Hepatocyte (in vitro differentiated cells): ENCODE measurements at regions not wholly inside any gene's neighbourhood (a gene's known extent, or its start where the extent isn't known, plus 50 kb on each side); places are given as distances from the start of the nearest gene placed in this dataset.

Experiments used
- EZH2 ChIP-seq: fragments of 200-600 bp; sonication (generic); IDR thresholded peaks from 2 replicates; pipeline ENCODE4 v1.6.1; 2016; ENCODE audit warnings: antibody characterized with exemption, mild to moderate bottlenecking, borderline replicate concordance
- TF ChIP-seq, protein P1 (sequence below): fragments of 200-600 bp; sonication (generic); IDR thresholded peaks from 2 replicates; pipeline ENCODE4 v1.5.1; 2016; ENCODE audit warnings: antibody characterized with exemption, mild to moderate bottlenecking; ENCODE audit not compliant: poor library complexity

DNA sequence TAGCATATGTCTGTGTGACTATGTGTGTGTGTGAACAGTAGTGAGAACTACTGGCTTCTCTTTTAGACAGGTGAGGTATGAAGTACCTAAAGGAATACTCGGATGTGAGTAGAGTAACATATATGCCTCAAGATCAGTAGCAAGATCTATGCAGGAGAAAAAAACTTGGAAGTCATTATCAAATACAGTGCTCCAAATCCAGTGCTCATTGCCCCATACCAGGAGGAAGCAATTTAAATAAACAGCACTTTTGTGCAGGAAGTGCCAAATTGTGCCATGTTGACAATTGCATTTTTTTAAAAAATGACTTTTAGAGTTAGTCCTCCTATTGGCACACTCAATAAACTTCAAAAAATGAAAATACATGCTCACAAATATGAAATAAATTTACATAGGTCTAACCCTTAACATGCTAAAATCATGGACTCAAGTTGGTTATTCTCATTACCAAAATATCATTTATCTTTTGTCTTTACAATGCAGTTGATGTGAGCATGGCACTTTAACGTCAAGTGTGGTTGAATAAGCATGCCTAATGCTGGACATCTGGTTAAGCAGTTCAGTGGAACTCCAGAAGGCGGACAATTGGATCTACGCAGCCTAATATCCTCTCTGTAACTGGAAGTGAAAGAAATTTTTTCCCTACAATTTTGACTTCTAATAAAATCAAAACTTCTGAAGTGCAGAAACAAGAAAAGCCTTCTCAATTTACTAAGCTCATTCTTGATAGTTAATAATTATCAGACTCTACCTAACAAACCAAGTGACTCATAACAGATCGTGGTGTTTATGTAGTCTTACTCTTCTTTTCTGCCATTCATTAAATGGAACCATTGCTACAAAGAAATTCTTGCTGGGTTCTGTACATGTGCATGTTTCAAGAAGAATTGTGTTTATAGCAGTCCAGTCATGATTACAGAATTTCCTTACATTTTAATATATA, 195.2 kb downstream of the MDFIC start:
- TF ChIP-seq, protein P1, sequence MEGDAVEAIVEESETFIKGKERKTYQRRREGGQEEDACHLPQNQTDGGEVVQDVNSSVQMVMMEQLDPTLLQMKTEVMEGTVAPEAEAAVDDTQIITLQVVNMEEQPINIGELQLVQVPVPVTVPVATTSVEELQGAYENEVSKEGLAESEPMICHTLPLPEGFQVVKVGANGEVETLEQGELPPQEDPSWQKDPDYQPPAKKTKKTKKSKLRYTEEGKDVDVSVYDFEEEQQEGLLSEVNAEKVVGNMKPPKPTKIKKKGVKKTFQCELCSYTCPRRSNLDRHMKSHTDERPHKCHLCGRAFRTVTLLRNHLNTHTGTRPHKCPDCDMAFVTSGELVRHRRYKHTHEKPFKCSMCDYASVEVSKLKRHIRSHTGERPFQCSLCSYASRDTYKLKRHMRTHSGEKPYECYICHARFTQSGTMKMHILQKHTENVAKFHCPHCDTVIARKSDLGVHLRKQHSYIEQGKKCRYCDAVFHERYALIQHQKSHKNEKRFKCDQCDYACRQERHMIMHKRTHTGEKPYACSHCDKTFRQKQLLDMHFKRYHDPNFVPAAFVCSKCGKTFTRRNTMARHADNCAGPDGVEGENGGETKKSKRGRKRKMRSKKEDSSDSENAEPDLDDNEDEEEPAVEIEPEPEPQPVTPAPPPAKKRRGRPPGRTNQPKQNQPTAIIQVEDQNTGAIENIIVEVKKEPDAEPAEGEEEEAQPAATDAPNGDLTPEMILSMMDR = no peak
- no peak for TF ChIP-seq EZH2
